ENCODE measurements at regions not wholly inside any gene's neighbourhood (a gene's known extent, or its start where the extent isn't known, plus 50 kb on each side); places are given as distances from the start of the nearest gene placed in this dataset.

DNA sequence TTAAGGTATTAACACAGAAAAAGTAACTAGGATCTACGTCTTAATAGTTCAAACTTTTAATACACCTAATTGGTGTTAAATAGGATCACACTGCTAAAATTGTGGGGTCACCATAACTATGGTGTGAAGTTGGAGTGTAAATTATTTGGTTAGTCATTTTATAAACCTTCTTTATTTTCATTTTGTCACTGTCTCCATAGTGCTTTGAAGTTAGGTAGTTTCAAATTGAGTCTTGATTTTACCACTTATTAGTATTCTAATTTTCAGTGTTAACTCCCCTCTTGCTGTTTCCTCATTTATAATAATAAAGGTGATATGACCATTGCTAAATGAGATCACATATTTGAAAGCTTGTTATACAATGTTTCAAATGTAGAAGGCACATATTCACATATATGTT, 738.1 kb upstream of the CHRM3 start:
- Histone ChIP-seq H3K27ac (ENCODE audit: low read depth, low read length) (no peak overlapping the region), H3K4me1 (ENCODE audit: control insufficient read depth in 1 of 2, insufficient read depth in 2 of 2, low read length in 2 of 2) (no peaks in the 10 kb centered on the region), H3K9ac (ENCODE audit: low read depth in 1 of 2, low read length in 2 of 2) (no peak overlapping the region), H3K27me3 (ENCODE audit: control insufficient read depth in 1 of 2, insufficient read depth in 2 of 2, low read length in 2 of 2) (no peaks in the 10 kb centered on the region), H3K9me3 (ENCODE audit: control insufficient read depth in 1 of 2, low read length in 2 of 2) (no peaks in the 10 kb centered on the region), H3K4me3 (ENCODE audit: low read depth in 1 of 2, low read length in 2 of 2) (no peak overlapping the region), H3K36me3 (ENCODE audit: control insufficient read depth in 1 of 2, insufficient read depth in 2 of 2, low read length in 2 of 2) (no peaks in the 10 kb centered on the region)

DNA sequence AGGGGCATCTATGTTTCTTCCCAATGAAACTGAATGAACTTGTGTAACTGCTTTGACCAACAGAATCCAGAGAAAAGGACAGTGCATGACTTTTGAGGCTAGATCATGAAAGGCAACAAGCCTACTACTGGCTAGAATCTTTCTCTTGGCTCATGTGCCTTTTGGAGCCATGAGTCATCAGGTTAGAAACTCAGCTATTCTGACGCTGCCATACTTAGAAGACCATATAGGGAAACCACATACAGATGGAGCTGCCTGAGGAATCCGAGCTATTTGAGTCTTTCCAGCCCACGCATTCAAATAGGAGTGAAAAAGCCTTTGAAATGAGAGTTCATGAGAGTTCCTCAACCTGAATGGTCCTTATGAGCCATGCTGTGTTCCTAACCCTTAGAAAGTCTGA, 738.5 kb upstream of the CHRM3 start:
- H3K27ac ChIP-seq (ENCODE audit: low read depth, low read length): no peak overlapping the region
- no peak overlapping the region for H3K4me3 ChIP-seq (ENCODE audit: low read depth in 1 of 2, low read length in 2 of 2)
- no peaks in the 10 kb centered on the region for H3K9me3 ChIP-seq (ENCODE audit: control insufficient read depth in 1 of 2, low read length in 2 of 2)
- no peaks in the 10 kb centered on the region for H3K4me1 ChIP-seq (ENCODE audit: control insufficient read depth in 1 of 2, insufficient read depth in 2 of 2, low read length in 2 of 2)
- no peaks in the 10 kb centered on the region for H3K36me3 ChIP-seq (ENCODE audit: control insufficient read depth in 1 of 2, insufficient read depth in 2 of 2, low read length in 2 of 2)
- no peak overlapping the region for H3K9ac ChIP-seq (ENCODE audit: low read depth in 1 of 2, low read length in 2 of 2)
- no peaks in the 10 kb centered on the region for H3K27me3 ChIP-seq (ENCODE audit: control insufficient read depth in 1 of 2, insufficient read depth in 2 of 2, low read length in 2 of 2)

DNA sequence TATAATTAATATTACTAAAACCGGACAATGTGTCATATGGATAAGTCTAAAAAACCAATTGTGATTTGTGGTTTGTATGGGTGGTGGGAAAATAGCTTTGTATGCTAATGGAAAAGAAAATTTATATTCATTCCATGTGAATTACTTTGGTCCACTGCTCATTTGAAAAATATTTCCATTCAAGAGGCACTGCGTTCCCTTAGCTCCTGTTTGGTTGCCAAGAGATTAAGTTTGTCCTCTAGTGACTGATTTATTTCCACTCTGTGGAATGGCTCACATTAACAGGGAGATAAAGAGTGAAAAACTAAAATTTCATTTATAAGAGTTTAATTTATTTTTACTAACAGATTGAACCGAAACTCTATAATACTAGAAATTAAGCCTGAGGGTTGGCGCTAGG, 744.1 kb upstream of the CHRM3 start:
- H3K27me3 ChIP-seq (ENCODE audit: control insufficient read depth in 1 of 2, insufficient read depth in 2 of 2, low read length in 2 of 2): no peaks in the 10 kb centered on the region
- H3K9me3 ChIP-seq (ENCODE audit: control insufficient read depth in 1 of 2, low read length in 2 of 2): no peaks in the 10 kb centered on the region
- no peak overlapping the region for H3K27ac ChIP-seq (ENCODE audit: low read depth, low read length)
- H3K4me1 ChIP-seq (ENCODE audit: control insufficient read depth in 1 of 2, insufficient read depth in 2 of 2, low read length in 2 of 2): no peaks in the 10 kb centered on the region
- H3K36me3 ChIP-seq (ENCODE audit: control insufficient read depth in 1 of 2, insufficient read depth in 2 of 2, low read length in 2 of 2): no peaks in the 10 kb centered on the region
- H3K9ac ChIP-seq (ENCODE audit: low read depth in 1 of 2, low read length in 2 of 2): no peak overlapping the region
- no peak overlapping the region for H3K4me3 ChIP-seq (ENCODE audit: low read depth in 1 of 2, low read length in 2 of 2)

DNA sequence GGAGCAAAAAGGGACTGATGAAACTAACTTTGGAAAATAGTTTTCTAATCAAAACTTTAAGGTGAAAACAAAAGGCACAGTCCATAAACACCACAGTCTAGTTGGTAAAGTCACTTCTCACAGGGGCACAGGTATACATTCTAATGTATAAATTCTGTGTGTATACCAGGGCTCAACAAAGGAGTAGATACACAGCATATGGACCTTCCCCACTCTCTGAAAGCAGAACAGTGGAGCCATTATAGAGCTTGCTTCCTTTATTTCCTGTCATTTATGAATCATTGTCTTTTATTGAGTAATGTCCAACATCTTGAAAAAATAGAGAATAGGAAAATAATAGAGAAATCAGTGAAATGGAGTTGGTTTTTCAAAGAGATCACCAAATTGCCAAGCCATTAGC, 746.5 kb upstream of the CHRM3 start:
- H3K4me1 ChIP-seq (ENCODE audit: control insufficient read depth in 1 of 2, insufficient read depth in 2 of 2, low read length in 2 of 2): no peaks in the 10 kb centered on the region
- H3K4me3 ChIP-seq (ENCODE audit: low read depth in 1 of 2, low read length in 2 of 2): no peak overlapping the region
- H3K36me3 ChIP-seq (ENCODE audit: control insufficient read depth in 1 of 2, insufficient read depth in 2 of 2, low read length in 2 of 2): no peaks in the 10 kb centered on the region
- no peak overlapping the region for H3K27ac ChIP-seq (ENCODE audit: low read depth, low read length)
- no peaks in the 10 kb centered on the region for H3K27me3 ChIP-seq (ENCODE audit: control insufficient read depth in 1 of 2, insufficient read depth in 2 of 2, low read length in 2 of 2)
- no peaks in the 10 kb centered on the region for H3K9me3 ChIP-seq (ENCODE audit: control insufficient read depth in 1 of 2, low read length in 2 of 2)
- no peak overlapping the region for H3K9ac ChIP-seq (ENCODE audit: low read depth in 1 of 2, low read length in 2 of 2)

DNA sequence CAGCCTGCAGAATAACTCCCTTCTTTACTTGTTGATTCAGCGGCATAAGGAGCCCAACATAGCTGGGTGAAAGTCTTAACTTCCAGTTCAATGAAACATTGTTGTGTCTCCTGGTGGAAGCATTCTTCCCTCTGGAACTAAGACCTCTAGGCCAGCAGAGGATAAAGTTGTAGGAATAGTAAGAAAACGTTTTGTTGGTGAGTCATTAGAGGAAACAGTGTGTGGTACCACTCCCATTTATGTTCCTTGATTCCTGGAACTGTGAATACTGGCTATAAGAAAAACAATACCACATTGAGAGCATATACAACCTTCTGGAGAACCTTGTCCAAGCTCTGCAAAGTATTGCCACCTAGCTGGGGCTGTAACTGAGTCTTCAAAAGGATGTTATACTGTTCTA, 737.4 kb upstream of the ZP4 start:
- Histone ChIP-seq H3K9ac (ENCODE audit: low read depth in 1 of 2, low read length in 2 of 2) (no peak overlapping the region), H3K4me3 (ENCODE audit: low read depth in 1 of 2, low read length in 2 of 2) (no peak overlapping the region)

DNA sequence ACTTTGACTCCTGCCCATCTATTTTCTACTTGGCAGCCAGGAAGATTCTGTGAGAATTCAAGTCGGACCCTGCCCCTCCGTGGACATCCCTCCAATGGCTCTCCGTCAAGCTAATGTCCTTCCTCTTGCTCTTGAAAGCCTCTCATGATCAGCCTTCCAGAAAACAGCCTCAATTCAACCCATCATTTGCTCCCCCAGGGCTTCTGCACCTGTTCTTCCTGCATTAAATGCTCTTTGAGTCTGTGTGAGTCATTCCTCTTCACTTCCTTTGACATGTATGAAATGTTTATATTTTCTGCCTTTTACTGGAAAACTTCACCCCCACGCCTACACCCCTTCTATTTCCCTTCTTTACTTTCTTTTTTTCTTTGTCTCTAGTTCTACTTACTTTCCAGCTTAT, 734.1 kb upstream of the ZP4 start:
- Histone ChIP-seq H3K9ac (ENCODE audit: low read depth in 1 of 2, low read length in 2 of 2) (no peak overlapping the region), H3K36me3 (ENCODE audit: control insufficient read depth in 1 of 2, insufficient read depth in 2 of 2, low read length in 2 of 2) (no peaks in the 10 kb centered on the region), H3K4me3 (ENCODE audit: low read depth in 1 of 2, low read length in 2 of 2) (no peak overlapping the region), H3K27me3 (ENCODE audit: control insufficient read depth in 1 of 2, insufficient read depth in 2 of 2, low read length in 2 of 2) (no peaks in the 10 kb centered on the region), H3K4me1 (ENCODE audit: control insufficient read depth in 1 of 2, insufficient read depth in 2 of 2, low read length in 2 of 2) (no peaks in the 10 kb centered on the region), H3K9me3 (ENCODE audit: control insufficient read depth in 1 of 2, low read length in 2 of 2) (no peaks in the 10 kb centered on the region), H3K27ac (ENCODE audit: low read depth, low read length) (no peak overlapping the region)

More for the DNA sequence above, 737.4 kb upstream of the ZP4 start:
- Histone ChIP-seq H3K9me3 (ENCODE audit: control insufficient read depth in 1 of 2, low read length in 2 of 2) (no peaks in the 10 kb centered on the region), H3K4me1 (ENCODE audit: control insufficient read depth in 1 of 2, insufficient read depth in 2 of 2, low read length in 2 of 2) (no peaks in the 10 kb centered on the region), H3K36me3 (ENCODE audit: control insufficient read depth in 1 of 2, insufficient read depth in 2 of 2, low read length in 2 of 2) (no peaks in the 10 kb centered on the region), H3K27ac (ENCODE audit: low read depth, low read length) (no peak overlapping the region), H3K27me3 (ENCODE audit: control insufficient read depth in 1 of 2, insufficient read depth in 2 of 2, low read length in 2 of 2) (no peaks in the 10 kb centered on the region)

DNA sequence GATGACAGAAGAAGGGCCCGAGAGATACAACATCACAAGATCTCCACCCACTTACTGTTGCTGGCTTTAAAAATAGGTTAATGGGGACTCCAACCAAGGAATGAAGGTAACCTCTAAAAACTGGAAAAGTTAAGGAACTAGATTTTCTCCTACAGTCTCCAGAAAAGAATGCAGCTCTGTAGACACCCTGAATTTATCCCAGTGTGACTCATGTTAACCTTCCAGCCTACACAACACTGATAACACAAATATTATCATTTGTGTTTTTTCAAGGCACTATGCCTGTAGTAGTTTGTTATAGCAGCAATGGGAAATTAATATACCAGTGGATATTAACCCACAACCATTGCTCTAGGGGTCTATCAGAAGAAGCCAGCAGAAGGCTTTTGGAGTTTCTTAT, 730.7 kb upstream of the ZP4 start:
- Histone ChIP-seq H3K9me3 (ENCODE audit: control insufficient read depth in 1 of 2, low read length in 2 of 2) (no peaks in the 10 kb centered on the region), H3K27ac (ENCODE audit: low read depth, low read length) (no peak overlapping the region), H3K4me1 (ENCODE audit: control insufficient read depth in 1 of 2, insufficient read depth in 2 of 2, low read length in 2 of 2) (no peaks in the 10 kb centered on the region), H3K36me3 (ENCODE audit: control insufficient read depth in 1 of 2, insufficient read depth in 2 of 2, low read length in 2 of 2) (no peaks in the 10 kb centered on the region), H3K4me3 (ENCODE audit: low read depth in 1 of 2, low read length in 2 of 2) (no peak overlapping the region), H3K27me3 (ENCODE audit: control insufficient read depth in 1 of 2, insufficient read depth in 2 of 2, low read length in 2 of 2) (no peaks in the 10 kb centered on the region), H3K9ac (ENCODE audit: low read depth in 1 of 2, low read length in 2 of 2) (no peak overlapping the region)

DNA sequence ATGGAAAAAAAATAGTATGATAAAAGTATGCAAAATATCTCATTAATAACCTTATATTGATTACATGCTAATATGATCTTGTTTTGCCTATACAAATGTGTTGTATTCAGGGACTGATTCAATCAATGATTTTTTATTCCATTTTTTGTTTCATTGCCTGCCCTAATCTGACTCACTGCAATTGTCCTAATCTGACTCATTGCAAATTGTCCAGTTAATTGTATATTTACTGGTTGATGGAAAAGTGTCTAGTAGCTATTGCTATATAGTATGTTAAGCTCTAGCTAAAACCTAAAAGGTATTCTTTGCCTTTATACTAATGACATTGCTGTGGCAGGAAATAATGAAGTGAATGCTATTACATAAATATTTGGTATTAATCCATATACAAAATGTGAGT, 728.9 kb upstream of the ZP4 start:
- Histone ChIP-seq H3K4me3 (ENCODE audit: low read depth in 1 of 2, low read length in 2 of 2) (no peak overlapping the region), H3K4me1 (ENCODE audit: control insufficient read depth in 1 of 2, insufficient read depth in 2 of 2, low read length in 2 of 2) (no peaks in the 10 kb centered on the region), H3K27me3 (ENCODE audit: control insufficient read depth in 1 of 2, insufficient read depth in 2 of 2, low read length in 2 of 2) (no peaks in the 10 kb centered on the region), H3K36me3 (ENCODE audit: control insufficient read depth in 1 of 2, insufficient read depth in 2 of 2, low read length in 2 of 2) (no peaks in the 10 kb centered on the region), H3K27ac (ENCODE audit: low read depth, low read length) (no peak overlapping the region), H3K9me3 (ENCODE audit: control insufficient read depth in 1 of 2, low read length in 2 of 2) (no peaks in the 10 kb centered on the region), H3K9ac (ENCODE audit: low read depth in 1 of 2, low read length in 2 of 2) (no peak overlapping the region)

DNA sequence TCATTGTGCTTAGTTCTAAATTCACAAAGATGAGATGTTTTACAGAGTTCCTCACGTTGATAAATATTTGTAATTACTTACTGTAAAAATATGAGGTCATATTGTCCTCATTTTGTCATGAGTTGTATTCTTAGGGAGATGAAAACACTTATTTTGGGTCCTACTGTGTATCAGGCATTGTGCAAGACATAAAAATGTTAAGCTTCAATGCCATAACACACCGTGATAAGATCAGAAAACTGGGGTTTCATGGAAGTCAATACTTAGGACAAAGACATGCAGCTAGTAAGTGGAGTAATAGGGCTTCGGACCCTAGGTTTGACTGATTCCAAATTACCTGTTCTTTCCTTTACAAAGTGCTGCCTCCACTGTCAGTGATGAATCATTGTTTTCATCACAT, 720.7 kb upstream of the ZP4 start:
- H3K9me3 ChIP-seq (ENCODE audit: control insufficient read depth in 1 of 2, low read length in 2 of 2): no peaks in the 10 kb centered on the region
- H3K9ac ChIP-seq (ENCODE audit: low read depth in 1 of 2, low read length in 2 of 2): no peak overlapping the region
- H3K4me1 ChIP-seq (ENCODE audit: control insufficient read depth in 1 of 2, insufficient read depth in 2 of 2, low read length in 2 of 2): no peaks in the 10 kb centered on the region
- H3K27ac ChIP-seq (ENCODE audit: low read depth, low read length): no peak overlapping the region
- no peaks in the 10 kb centered on the region for H3K36me3 ChIP-seq (ENCODE audit: control insufficient read depth in 1 of 2, insufficient read depth in 2 of 2, low read length in 2 of 2)
- no peak overlapping the region for H3K4me3 ChIP-seq (ENCODE audit: low read depth in 1 of 2, low read length in 2 of 2)
- H3K27me3 ChIP-seq (ENCODE audit: control insufficient read depth in 1 of 2, insufficient read depth in 2 of 2, low read length in 2 of 2): no peaks in the 10 kb centered on the region

DNA sequence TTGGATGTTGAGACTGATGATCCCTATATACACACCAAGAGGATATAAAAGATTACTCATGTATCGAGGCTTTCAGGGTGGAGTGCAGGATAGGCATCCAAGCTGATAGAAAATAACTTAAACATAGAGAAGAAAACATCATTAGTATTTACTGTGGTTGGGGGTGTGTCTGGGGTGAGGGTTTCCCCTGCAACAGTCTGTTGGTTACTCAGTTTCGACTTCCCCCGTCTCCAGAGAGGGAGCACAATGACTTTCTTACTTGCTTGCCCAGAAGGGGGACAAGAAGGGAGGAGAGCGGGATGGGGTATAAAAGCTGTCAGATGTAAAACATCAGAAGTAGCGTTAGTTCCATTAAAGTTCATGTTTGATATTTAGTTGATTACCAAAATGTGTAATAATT, 717.4 kb upstream of the ZP4 start:
- no peak overlapping the region for H3K4me3 ChIP-seq (ENCODE audit: low read depth in 1 of 2, low read length in 2 of 2)
- H3K9ac ChIP-seq (ENCODE audit: low read depth in 1 of 2, low read length in 2 of 2): no peak overlapping the region
- no peaks in the 10 kb centered on the region for H3K4me1 ChIP-seq (ENCODE audit: control insufficient read depth in 1 of 2, insufficient read depth in 2 of 2, low read length in 2 of 2)
- no peak overlapping the region for H3K27ac ChIP-seq (ENCODE audit: low read depth, low read length)
- no peaks in the 10 kb centered on the region for H3K9me3 ChIP-seq (ENCODE audit: control insufficient read depth in 1 of 2, low read length in 2 of 2)
- no peaks in the 10 kb centered on the region for H3K27me3 ChIP-seq (ENCODE audit: control insufficient read depth in 1 of 2, insufficient read depth in 2 of 2, low read length in 2 of 2)
- H3K36me3 ChIP-seq (ENCODE audit: control insufficient read depth in 1 of 2, insufficient read depth in 2 of 2, low read length in 2 of 2): no peaks in the 10 kb centered on the region

DNA sequence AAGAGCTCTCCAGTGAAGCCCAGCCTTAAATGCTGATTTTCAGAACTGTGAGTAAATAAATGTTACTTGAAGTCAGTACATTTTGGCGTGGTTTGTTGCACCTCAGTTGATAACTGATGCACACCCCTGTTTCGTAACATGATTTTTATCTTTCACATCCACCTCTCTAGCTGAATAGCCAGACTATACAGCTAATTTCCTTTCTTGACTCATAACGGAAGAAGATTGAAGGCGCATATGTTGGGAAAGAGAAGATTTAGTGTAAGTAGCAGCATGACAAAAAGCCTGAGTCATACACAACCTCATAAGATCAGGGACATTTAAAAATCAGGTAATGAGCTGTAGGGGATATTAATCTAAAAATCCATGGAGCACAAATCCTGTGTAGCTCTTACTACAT, 716.2 kb upstream of the ZP4 start:
- Histone ChIP-seq H3K4me1 (ENCODE audit: control insufficient read depth in 1 of 2, insufficient read depth in 2 of 2, low read length in 2 of 2) (no peaks in the 10 kb centered on the region), H3K27me3 (ENCODE audit: control insufficient read depth in 1 of 2, insufficient read depth in 2 of 2, low read length in 2 of 2) (no peaks in the 10 kb centered on the region), H3K9ac (ENCODE audit: low read depth in 1 of 2, low read length in 2 of 2) (no peak overlapping the region), H3K27ac (ENCODE audit: low read depth, low read length) (no peak overlapping the region), H3K4me3 (ENCODE audit: low read depth in 1 of 2, low read length in 2 of 2) (no peak overlapping the region), H3K36me3 (ENCODE audit: control insufficient read depth in 1 of 2, insufficient read depth in 2 of 2, low read length in 2 of 2) (no peaks in the 10 kb centered on the region), H3K9me3 (ENCODE audit: control insufficient read depth in 1 of 2, low read length in 2 of 2) (no peaks in the 10 kb centered on the region)
